GM10248 (cell line): ENCODE measurements at regions not wholly inside any gene's neighbourhood (a gene's known extent, or its start where the extent isn't known, plus 50 kb on each side); places are given as distances from the start of the nearest gene placed in this dataset.
"Not testable (repeated sequence)": the region's sequence is repeated elsewhere in the genome, so short reads cannot be mapped to it uniquely, and the experiment has no call there.

Source experiments
- CTCF ChIA-PET: fragments of 300-600 bp; sonication (Branson Sonifier 250); formaldehyde crosslinking; extraction: SDS; loops from one replicate; lab custom pipeline; 2021; ENCODE audit warnings: antibody characterized with exemption; lab: Yijun Ruan, JAX
- POLR2A ChIA-PET: fragments of 350-650 bp; sonication (Branson Sonifier 250); formaldehyde crosslinking; extraction: SDS; loops from one replicate; lab custom pipeline; 2020; ENCODE audit warnings: antibody characterized with exemption; lab: Yijun Ruan, JAX
- DNase-seq: peaks from one replicate; pipeline ENCODE4 v3.0.0; 2012; ENCODE audit errors: extremely low spot score
- TF ChIP-seq, protein P1 (sequence below): IDR thresholded peaks from 2 replicates; pipeline ENCODE4 v1.5.1; 2012; ENCODE audit warnings: mild to moderate bottlenecking, low read depth; ENCODE audit errors: extremely low read depth, missing control alignments, control extremely low read depth

DNA sequence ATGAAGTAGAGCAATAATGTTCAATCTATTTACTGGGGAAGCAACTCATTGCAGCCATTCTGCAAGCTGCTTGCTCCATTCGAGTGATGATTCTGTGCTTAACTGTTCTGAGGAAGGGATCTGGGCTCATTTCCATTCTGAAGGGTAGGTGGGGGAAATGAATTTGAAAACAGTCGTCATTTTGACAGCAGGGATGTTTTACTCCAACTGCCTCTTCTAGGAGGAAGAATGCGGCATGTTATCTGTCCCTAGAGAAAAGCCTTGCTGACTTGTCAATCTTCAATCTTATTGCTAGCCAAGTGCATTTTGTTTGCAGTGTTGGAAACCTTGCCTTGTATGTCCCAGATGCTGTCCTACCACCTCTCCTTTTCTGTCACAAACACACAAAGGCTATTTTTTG lies 105.9 kb downstream of the PRDM13 start:
- ChIA-PET POLR2A (no interaction called here), CTCF (no interaction called here)
- DNase-seq = no peak
- TF ChIP-seq, protein P1, sequence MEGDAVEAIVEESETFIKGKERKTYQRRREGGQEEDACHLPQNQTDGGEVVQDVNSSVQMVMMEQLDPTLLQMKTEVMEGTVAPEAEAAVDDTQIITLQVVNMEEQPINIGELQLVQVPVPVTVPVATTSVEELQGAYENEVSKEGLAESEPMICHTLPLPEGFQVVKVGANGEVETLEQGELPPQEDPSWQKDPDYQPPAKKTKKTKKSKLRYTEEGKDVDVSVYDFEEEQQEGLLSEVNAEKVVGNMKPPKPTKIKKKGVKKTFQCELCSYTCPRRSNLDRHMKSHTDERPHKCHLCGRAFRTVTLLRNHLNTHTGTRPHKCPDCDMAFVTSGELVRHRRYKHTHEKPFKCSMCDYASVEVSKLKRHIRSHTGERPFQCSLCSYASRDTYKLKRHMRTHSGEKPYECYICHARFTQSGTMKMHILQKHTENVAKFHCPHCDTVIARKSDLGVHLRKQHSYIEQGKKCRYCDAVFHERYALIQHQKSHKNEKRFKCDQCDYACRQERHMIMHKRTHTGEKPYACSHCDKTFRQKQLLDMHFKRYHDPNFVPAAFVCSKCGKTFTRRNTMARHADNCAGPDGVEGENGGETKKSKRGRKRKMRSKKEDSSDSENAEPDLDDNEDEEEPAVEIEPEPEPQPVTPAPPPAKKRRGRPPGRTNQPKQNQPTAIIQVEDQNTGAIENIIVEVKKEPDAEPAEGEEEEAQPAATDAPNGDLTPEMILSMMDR = no peak

DNA sequence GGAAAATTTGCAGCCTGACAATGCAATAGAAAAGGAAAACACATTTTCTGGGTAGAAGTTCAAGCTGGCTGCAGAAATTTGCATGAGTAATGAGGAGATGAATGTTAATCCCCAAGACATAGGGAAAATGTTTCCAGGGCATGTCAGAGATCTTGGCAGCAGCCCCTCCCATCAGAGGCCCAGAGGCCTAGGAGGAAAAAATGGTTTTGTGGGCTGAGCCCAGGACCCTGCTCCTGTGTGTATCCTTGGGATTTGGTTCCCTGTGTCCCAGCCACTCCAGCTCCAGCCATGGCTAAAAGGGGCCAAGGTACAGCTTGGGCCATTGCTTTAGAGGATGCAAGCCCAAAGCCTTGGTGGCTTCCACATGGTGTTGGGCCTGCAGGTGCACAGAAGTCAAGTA lies 115.4 kb downstream of the PRDM13 start:
- POLR2A ChIA-PET, DNase-seq, CTCF ChIA-PET: not testable (repeated sequence)

DNA sequence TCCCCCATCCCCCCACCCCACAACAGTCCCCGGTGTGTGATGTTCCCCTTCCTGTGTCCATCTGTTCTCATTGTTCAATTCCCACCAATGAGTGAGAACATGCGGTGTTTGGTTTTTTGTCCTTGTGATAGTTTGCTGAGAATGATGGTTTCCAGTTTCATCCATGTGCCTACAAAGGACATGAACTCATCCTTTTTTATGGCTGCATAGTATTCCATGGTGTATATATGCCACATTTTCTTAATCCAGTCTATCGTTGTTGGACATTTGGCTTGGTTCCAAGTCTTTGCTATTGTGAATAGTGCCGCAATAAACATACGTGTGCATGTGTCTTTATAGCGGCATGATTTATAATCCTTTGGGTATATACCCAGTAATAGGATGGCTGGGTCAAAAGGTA lies 123.6 kb downstream of the PRDM13 start:
- DNase-seq, CTCF ChIA-PET, POLR2A ChIA-PET: not testable (repeated sequence)

DNA sequence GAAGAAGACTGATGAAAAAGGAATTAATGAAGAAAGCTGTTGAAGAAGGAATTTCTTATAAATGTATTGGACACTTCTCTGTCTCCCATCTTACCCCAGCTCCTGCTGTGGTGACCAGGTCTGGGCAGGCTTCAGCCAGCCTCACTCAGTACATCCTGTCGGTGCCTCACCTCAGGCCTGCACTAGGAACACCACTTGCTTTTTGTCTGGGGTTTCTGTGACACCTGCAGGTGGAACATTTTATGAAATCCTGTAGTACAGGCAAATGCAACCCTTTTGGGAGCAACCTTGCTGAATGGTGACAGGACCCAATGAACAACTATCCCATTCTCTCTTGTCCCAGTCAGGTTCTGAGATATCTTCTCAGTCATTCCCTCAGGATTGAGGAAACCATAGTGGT lies 129.7 kb downstream of the PRDM13 start:
- TF ChIP-seq, protein P1 = no peak
- CTCF ChIA-PET = interaction anchor here (0.8 to 2.6 kb wide), 2 partner anchors 10 to 20 kb away, joined by 3 to 28 read pairs; no protein-coding TSS in a partner anchor
- POLR2A ChIA-PET = no interaction called here
- no peak for DNase-seq

DNA sequence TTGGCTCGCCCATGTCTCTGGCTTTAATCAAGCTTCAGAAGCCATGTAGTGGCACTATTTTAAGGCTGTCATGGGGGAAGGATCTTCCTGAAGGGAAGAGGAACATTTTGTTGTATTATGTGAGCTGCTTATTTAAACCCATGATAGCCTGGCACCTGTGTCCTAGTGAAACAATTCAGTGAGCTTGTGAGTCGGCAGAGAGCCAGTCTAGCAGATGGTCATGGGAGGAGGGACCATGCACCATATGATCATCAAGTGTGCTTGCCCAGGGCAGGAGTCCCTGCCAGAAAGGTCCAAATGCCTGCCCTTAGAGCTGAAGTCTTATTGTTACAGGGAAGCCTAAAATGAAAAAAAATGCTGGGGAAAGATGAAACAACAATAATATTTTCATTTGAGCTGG lies 132.9 kb downstream of the PRDM13 start:
- DNase-seq = no peak
- ChIA-PET CTCF (interaction anchor here (1.2 to 1.7 kb wide), 4 partner anchors 8 to 16 kb away, joined by 3 to 8 read pairs (median 4); no protein-coding TSS in a partner anchor), POLR2A (no interaction called here)

DNA sequence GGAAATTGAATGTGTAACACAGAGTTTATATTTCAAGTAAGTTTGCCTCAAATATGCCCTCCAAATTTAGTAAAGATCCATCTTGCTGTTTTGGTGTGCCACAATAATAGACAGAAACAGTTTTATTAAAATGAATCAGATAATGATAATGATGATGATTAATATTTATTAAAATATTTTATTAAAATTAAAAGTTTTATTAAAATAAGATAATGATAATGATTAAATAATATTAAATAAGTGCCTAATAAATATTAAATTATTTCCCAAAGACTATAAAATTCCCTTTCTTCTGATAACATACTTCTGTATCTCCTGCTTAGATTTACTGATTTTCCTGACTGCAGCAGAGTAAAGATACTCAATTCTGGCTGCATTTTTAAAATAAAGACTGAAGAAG lies 134.5 kb downstream of the PRDM13 start:
- DNase-seq = no peak
- CTCF ChIA-PET = no interaction called here
- POLR2A ChIA-PET = no interaction called here
- TF ChIP-seq, protein P1 = no peak

More for the DNA sequence above, 132.9 kb downstream of the PRDM13 start:
- TF ChIP-seq, protein P1 = no peak

DNA sequence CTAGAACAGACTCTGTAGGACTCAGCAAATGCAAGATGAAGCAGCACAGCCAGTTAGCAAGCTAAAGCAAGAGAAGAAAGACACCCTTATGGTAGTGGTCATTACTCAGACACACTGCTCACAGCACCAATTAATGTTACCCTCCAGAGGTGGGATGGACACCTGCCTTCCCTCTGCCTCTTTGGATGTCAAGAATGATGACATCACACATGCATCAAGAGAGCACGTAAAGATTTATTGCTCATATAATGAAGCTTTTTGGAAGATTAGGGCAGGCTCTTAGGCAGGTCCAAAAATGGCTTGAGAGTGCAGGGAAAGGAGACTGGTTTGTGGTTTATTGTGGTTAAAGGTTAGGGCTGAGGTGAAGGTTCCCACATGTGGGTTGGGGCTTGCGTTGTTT lies 137.0 kb downstream of the PRDM13 start:
- ChIA-PET CTCF (interaction anchor here (4.2 kb wide), 1 partner anchor 157 kb away, joined by 20 read pairs; no protein-coding TSS in a partner anchor), POLR2A (no interaction called here)
- DNase-seq = no peak
- TF ChIP-seq, protein P1 = no peak

DNA sequence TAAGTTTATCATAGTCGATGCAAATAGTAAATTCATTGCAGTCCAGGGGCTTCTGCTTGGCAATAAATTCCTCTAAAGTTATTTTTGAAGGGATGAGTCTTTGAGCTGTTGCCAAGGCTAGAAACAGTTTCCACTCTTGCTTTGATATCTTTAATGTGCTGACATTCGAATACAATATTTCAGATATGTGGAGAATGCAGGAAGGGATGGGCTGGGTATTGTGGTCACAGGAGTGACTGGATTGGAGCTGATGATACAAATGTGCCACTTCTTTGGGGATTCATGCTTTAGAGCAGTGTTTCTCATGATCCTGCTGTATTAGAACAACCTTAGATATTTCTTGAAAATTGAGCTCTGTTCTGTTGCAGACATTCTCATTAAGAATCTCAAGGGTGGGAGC lies 139.0 kb downstream of the PRDM13 start:
- CTCF ChIA-PET = interaction anchor here (0.8 to 4.7 kb wide), 31 partner anchors 9 to 419 kb away, joined by 3 to 34 read pairs (median 4); no protein-coding TSS in a partner anchor
- TF ChIP-seq, protein P1 = no peak
- POLR2A ChIA-PET = no interaction called here
- no peak for DNase-seq
